Hindlimb muscle (tissue), 1 donor: ENCODE measurements at regions not wholly inside any gene's neighbourhood (a gene's known extent, or its start where the extent isn't known, plus 50 kb on each side); places are given as distances from the start of the nearest gene placed in this dataset.

Experiments used
- DNase-seq: peaks from one replicate; pipeline ENCODE4 v3.0.0-alpha.2; 2013

DNA sequence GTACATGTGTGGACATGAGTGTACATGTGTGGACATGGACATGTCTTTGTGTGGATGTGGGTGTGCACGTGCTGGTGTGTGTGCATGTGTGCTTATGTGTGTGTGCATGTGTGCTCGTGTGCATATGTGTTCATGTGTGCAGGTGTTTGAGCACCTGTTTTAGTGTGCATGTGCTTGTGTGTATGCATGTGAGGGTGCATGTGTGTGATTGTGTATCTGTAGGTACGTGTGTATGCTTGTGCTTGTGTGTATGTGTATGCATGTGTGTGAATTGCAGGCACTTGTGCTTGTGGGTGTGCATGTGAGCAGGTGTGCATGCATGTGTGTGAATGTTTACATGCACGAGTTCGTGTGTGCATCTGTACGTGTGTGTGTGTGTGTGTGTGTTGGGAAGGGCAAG lies 300.6 kb upstream of the EEF2KMT start:
- no peak for DNase-seq

DNA sequence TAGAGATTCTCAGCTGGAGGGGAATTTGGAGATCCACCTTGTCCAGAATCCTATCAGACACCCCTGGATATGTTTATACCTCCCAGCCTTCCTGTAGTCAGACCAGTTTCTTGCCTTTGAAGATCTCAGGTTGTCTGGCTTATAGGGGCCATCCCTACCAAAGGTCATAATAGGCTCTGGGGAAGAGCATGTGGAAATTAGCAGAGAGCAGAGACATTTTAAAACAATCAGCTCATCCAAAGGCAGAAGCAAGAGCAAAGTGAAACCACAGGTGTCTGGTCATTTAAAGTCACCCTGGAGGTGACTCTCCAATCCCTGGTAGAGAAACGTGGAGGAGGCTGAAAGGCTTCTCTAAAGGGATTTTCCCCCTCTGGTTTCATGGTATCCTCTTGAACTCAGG lies 299.3 kb upstream of the EEF2KMT start:
- DNase-seq: no peak

DNA sequence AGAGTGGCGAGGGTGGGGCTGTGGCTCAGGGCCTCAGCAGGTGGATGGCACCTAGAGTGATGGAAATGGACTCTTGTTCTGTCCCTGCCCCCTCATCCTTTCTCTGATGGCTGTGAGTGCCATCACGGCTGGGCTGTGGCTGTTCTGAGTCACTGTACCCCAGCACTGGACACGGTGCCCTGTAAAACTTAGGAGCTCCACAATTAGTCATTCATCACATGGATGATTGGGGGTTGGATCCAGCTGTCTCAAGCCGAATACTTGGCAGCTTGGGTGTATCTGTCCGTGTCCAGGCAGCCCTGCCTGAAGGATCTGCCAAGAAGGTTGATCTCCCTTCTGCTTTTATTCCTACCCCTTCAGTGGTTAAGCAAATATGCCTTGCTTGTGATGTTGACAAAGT lies 295.5 kb upstream of the EEF2KMT start:
- DNase-seq: no peak

DNA sequence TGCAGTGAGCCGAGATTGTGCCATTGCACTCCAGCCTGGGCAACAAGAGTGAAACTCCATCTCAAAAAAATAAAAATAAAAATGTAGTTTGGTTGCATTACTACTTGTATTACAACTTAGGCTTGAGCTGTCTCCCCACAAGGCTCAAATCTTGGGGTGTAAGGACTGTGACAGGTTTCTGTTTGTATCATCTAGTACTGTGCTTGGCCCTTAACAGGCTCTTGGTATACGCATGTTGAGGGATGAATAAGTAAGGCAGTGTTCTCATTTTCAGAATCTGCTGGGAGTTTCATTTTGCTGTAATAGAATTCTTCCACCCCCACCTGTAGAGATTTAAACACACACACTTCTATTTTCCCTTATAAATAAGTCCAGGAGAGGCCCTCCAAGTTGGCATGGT lies 289.4 kb upstream of the EEF2KMT start:
- DNase-seq: no peak

DNA sequence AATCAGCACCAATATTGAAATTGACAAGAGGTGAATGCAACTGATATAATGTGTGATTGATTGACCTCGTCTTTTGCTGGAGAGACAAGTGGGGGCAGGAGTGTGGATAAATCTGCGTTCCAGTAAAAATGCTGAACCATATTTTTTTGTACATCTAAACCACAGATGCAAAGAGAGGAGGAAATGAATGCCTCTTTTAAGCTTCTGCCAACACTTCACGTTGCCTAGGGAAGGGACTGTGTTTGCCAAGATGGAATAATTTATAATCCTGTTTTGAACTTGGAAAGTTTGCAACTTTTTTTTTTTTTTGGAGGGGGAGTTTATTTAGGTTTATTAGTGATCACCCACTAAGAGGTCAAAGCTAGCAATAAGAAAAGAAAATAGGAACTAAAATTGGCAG lies 288.2 kb upstream of the EEF2KMT start:
- no peak for DNase-seq

DNA sequence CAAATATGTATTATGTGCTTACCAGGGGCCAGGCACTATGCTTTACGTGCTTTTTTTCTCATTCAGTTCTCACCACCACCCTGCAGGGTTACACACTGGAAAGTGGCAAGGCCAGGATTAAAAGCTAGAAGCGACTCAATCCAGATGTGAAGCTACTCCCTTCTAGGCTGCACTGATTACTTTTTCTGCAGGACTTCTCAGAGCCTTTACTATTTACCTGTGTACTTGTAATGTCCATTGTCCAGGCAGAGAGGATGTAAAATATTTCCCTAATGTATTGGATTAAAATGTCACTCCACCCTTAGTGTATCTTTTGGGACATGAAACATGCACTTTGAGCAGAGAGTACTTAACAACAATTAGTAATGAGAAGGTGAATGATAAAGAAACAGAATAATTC lies 287.5 kb upstream of the EEF2KMT start:
- DNase-seq: no peak

DNA sequence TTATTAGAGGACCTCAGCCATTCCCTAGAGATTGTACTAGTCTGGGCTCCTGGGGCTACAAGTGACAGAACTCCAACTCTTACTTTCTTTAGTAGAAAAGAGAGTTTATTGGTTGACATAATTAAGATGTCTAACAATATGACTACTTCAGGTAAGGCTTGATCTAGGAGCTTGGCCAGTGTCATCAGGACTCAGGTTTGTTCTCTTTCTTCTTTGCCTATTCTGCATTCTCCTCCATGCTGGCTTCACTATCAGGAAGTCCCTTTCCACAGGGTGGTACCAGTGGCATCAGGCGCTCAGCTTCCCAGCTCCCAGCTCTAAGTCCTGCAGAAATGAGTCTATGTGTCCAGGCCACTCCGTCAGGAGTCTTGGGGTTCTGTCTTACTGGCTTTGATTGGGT lies 286.1 kb upstream of the EEF2KMT start:
- no peak for DNase-seq

DNA sequence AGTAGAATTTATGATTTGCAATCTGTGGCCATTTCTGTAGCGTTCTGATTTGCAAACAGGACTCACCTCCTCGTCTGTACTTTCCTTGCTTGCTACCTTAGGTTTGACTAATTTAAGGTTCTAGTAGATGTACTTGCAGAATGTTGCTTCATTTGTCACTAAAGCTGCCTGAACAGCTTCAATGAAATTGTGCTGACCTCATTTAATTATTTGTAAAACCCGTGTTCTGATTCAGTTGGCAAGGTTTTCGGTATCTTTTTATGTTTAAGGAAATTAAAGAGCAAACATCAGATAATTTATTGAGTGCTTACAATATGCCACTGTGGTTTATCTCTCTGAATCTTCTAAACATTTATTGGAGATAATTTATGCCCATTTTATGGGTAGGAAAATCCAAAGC lies 284.9 kb upstream of the EEF2KMT start:
- no peak for DNase-seq

DNA sequence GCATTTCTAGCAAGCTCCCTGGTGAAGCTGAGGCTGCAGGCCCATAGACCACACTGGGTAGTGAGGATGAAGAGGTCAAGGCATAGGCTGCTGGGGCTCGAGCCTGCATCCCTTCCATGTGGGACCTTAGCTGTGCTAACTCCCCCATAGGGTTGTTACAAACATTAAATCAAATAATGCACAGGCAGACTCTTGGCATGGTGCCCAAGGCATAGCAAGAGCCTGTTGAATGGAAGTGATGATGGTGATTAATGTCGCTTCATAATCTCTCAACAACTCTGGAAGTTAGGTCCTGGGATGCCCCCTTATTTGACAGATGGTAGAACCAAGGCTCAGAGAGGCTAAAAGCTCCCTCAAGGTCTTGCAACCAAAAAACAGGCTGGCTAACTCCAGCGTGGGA lies 283.9 kb upstream of the EEF2KMT start:
- DNase-seq: no peak

DNA sequence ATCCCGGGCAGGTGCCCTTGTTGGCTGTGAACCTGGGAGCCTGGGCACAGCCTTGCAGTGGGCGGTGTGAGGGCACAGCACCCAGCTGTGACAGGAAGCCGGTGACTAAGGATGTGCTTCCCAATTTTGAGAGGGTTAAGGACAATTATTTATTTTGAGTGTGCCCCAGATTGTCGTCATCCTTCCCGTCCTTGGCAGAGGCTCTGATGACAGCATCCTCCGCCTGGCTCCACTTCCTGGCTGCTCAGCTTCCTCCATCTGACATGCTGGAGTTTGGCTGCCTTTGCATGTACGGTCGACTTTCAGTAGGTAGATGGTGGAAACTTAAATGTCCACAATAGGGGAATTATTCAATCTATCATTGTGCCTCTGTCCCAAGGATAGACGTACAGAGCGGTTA lies 282.4 kb upstream of the EEF2KMT start:
- DNase-seq: no peak

DNA sequence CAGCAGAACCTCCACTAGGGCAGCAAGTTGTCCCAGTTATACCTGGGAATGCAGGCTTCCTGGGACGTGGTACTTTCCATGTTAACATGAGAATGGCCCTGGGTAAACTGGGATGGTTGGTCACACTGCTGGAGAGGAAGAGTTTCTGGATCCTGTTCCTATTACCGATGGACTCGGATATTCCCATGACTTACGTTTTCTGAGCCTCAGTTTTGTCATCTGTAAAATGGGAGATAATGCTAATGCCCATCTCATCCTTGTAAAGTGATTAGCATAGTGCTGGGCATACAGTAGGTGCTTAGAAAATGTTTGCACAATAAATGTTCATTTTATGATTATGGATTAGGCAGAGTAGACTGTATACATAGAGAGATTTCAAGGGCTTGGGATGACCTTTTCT lies 280.9 kb upstream of the EEF2KMT start:
- DNase-seq: no peak

DNA sequence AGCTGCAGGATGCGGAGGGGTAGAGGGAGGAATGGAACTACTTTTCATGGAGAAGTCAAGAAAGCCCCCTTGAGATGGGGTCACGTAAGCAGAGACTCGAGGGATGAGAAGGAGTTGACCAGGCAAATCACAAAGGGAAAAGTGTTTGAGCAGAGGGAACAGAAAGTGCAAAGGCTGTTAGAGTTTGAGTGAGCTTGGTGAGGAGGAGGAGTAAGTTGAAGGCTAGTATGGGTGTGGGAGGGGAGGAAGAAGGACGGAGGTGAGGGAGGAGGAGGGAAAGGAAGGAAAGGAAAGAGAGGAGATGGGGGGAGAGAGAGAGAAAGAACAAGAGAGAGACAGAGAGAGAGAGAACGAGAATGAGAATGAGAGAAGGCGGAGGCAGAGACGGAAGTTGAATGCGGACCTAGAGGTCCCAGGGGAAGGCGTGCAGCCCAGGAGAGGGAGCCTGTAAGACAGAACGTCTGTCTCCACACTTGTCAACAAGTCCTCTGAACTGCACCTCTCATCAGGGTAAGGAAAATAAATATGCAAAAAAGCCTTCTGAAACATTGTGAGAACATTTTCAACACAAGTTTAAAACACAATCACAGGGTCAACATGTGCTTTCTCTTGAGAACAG lies 279.8 kb upstream of the EEF2KMT start:
- no peak for DNase-seq

DNA sequence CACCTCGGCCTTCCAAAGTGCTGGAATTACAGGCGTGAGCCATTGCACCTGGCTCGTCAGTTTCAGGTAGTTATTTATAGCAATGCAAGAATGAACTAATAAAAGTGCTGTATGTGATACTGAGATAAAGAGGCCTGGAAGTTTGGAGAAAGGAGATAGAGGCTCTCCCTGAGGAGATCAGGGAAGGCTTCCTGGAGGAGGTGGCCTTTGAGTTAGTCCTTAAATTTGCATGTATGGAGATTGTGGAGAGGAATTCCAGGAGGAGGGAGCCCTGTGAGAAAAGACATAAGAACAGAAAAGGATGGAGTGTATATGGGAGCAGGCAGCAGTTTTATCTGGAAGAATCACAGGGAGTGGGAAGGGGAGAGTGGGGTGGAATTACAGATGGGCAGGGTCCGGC lies 276.6 kb upstream of the EEF2KMT start:
- DNase-seq: no peak

DNA sequence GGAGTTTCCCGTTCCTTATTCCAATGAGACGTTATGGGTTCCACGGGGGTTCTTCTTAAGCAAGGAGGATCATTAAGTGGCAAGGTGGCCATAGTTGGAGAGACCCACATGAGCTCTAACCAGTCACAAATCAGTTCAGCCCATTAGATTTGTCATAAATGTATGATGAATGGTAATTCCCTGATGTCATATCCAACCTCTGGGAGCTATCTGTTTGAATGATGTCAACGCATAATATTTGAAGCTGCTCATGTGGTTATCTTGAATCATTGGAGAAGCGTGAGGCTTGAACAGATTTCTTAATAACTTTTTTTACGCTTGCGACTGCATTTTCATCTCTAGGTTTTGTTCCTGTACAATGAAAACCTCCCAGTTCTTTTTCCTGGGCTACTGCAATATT lies 270.4 kb upstream of the EEF2KMT start:
- no peak for DNase-seq

DNA sequence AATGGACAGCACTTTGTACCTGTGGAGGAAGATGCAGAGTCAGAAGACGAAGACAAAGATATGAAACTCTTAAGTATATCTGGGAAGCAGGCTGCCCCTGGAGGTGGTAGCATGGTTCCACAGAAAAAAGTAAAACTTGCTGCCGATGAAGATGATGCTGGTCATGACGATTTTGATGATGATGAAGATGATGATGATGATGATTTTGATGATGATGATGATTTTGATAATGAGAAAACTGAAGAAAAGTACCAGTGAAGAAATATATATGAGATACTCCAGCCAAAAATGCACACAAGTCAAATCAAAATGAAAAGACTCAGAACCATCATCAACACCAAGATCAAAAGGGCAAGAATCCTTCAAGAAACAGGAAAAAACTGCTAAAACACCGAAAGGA lies 268.5 kb upstream of the EEF2KMT start:
- DNase-seq: no peak

DNA sequence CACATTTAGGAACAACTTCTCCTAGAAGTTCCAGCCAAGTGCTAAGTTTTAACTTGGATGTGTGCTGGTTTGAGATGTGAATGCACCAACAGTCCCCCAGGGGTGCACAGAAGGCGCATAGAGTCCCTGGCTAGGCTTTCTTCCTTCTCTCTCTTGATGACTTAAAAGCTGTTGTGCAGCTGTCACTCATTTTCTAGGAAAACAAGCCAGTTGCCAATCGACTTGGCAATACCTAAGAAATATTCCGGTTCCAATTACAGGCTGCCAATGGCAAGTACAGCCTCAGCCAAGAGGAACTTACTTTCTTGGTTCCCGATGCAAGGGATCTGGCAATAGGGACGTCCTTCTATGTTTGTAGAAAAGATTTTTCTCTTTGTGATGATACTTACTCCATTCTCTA lies 266.6 kb upstream of the EEF2KMT start:
- DNase-seq: no peak

DNA sequence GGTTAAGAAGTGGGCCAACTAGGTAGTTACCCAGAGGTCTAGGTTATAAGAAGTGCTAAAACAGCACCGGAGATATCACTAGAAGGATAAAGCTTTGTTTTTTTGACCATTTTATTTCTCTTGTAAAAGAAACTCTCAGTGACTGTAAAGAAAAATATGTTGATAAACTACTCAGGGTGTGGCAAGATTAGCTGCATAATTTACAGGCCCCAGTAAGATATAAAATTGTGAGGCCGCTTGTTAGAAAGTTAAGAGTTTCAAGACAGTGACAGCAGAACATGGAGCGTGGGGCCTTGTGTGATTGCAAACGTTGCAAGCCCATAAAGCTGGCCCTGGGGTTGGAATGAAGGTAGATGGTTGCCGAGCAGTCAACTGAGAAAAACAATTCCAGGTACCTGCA lies 263.7 kb upstream of the EEF2KMT start:
- DNase-seq: no peak

DNA sequence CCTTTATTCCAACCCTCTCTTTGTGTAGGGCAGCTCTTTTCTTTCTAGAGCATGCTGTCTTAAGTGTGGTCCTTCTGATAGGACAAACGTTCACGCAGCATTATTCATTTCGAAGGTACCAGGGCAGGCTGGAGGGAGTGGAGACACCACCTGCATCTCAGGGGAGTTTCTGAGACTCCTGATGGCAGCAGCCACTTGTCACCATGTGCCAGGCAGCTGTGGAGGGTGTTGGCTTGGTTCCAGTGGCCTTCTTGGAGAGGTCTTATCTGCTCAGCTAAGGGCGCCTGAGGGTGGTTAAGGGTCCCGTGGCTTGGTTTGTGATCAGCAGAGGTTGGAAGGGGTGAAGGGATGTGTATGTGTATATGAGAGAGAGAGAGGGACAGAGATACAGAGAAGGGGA lies 257.1 kb upstream of the EEF2KMT start:
- no peak for DNase-seq

DNA sequence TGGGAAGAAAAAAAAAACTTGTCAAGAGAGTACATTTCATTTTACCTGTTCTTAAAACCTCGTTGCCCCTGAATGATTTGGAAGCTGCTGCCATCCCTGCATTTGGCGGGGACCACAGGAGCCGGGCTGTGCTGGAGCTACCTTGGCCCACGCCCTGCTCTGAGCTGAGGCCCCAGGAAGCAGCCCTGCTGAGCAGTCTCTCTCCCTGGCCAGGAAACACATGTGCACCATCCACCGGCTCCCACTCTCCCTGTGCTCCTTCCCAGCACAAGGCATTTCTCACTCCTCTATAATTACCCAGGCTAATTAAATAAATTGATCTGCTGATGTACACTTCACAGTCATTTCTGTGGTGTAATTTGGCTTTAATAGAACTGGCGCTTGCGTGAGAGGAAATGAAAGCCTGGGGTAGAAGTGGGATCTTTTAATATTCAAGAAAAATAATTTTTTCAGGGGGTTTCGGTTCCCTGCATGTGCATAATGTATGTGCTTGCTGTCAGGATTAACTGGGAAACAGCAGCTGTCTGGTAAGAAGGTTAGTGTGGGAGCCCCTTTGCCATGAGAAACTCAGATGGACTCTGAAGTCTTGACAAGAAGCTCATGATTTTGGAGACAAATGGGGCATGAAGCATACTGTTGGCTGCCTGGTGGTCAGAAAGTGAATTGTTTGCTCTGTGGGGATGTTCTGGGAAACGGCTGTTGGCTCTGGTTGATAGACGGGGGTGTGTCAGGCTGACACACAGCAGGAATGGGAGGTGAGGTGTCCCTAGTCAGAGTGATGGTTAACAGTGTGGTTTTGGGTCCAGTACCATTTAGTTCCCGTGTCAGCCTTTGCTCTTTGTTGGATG lies 252.3 kb upstream of the EEF2KMT start:
- DNase-seq: no peak

DNA sequence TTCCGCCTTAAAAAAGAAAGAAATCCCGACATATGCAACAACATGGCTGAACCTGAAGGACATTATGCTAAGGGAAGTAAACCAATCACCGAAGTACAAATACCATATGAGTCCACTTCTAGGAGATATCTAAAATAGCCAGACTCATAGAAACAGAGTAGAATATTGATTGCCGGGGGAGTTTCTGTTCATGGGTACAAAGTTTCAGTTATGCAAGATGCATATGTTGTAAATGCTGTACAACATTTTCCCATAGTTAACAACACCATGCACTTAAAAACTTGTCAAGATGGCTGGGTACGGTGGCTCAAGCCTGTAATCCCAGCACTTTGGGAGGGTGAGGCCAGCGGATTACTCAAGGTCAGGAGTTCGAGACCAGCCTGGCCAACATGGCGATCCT lies 251.5 kb upstream of the EEF2KMT start:
- DNase-seq: no peak

DNA sequence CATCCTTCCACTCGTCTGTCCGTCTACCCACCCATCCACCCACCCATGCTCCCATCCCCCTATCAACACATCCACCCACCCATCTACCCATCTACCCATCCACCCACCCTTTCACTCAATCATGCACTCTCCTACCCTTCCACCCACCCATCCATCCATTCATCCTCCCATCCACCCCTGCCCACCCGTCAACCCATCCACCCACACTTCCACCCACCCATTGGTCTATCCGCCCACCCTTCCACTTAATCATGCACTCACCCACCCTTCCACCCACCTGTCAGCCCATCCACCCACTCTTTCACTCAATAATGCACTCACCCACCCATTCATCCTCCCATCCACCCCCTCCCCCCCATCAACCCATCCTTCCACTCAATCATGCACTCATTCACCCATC lies 250.0 kb upstream of the EEF2KMT start:
- DNase-seq: no peak

DNA sequence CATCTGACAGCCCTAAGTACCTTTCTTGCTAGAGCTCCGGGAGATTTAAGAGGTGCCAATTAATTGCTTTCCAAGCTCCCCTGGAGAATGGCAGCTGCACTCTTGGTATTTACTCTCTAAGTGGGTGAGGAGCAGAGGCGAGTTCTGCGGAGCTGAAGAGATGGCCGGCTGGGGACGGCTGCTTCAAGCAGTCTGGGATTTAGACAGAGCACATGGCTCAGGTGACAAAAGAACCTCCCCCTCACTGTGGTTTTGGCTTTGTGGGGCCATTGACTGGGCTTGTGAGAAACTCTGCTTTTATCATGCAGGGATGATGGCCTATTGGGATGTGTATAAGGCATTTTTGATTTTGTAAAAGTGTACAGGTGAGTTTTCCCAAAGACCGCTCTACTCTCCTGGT lies 239.3 kb upstream of the EEF2KMT start:
- no peak for DNase-seq

DNA sequence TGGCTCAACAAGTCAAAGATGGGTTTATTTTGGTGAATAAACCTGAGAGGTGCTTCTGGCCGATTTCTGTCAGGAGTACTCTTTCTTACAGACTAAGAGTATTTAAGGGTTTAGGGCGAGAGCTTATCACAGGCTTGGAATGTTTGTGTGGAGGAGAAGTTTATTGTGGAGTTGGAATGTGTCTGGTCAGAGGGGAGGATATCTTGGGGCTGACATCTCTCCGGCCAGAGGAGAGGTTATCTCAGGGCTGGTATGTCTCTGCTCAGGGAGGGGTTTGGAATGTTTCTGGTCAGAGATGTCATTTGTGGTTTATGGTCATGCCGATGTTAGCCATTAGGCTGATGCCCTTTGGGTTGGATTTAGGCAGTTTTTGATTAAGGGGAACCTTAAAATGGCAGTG lies 236.4 kb upstream of the EEF2KMT start:
- DNase-seq: no peak

DNA sequence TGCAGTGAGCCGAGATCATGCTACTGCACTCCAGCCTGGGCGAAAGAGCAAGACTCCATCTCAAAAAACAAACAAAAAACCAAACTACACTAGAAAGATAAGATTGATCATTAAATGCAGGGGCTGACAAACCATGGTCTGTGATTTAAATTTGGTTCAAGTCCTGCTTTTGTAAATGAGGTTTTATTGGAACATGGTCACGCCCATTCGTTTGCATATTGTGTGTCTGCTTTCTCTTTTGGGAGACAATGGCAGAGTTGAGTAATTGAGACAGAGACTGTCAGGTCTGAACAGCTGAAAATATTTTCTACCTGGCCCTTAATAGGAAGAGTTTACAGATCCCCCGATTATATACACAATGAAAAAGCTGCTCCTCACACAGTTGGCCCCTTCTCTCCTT lies 235.5 kb upstream of the EEF2KMT start:
- no peak for DNase-seq

DNA sequence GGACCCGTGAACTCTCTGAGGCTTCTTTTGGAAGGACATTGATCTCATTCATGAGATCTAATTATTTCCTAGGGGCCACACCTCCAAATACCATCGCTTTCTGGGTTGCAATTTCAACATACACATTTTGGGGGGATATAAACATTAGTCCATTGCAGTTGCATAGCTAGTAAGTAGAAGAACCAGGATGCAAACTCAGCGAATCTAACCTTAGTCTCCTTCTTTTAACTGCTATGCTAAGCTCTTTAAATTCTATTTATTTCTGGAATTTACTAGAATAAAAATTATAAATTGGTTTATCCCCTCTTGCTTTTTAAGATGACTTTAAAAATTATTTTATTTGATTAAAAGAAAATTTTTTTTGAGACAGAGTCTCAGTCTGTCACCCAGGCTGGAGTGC lies 232.5 kb upstream of the EEF2KMT start:
- no peak for DNase-seq
